Renal pelvis (tissue), 1 donor: ENCODE measurements at regions not wholly inside any gene's neighbourhood (a gene's known extent, or its start where the extent isn't known, plus 50 kb on each side); places are given as distances from the start of the nearest gene placed in this dataset.
"Not testable (repeated sequence)": the region's sequence is repeated elsewhere in the genome, so short reads cannot be mapped to it uniquely, and the experiment has no call there.

Source experiments
- DNase-seq: peaks from one replicate; pipeline ENCODE4 v3.0.0-alpha.2; 2013

GRCh38 chr6:125591796-125592195 lies 157.6 kb upstream of the HEY2 start:
- DNase-seq, result not testable (repeated sequence)

- DNase-seq, result no peak
Measured at GRCh38 chr6:125593746-125594145, 155.7 kb upstream of the HEY2 start.

- no peak for DNase-seq
Measured at GRCh38 chr6:125596020-125596419, 153.4 kb upstream of the HEY2 start.

- DNase-seq, result peak; percentile 60
Measured at GRCh38 chr6:125597411-125598253, 151.8 kb upstream of the HEY2 start.

GRCh38 chr6:125598422-125598821 lies 151.0 kb upstream of the HEY2 start:
- no peak for DNase-seq

- no peak for DNase-seq
Measured at GRCh38 chr6:125604257-125604656, 145.2 kb upstream of the HEY2 start.

GRCh38 chr6:125611573-125612344 lies 137.7 kb upstream of the HEY2 start:
- peak; percentile 61 for DNase-seq

- no peak for DNase-seq
Measured at GRCh38 chr6:125612345-125612846, 137.0 kb upstream of the HEY2 start.

GRCh38 chr6:125618629-125619028 lies 130.8 kb upstream of the HEY2 start:
- DNase-seq, result no peak

DNA sequence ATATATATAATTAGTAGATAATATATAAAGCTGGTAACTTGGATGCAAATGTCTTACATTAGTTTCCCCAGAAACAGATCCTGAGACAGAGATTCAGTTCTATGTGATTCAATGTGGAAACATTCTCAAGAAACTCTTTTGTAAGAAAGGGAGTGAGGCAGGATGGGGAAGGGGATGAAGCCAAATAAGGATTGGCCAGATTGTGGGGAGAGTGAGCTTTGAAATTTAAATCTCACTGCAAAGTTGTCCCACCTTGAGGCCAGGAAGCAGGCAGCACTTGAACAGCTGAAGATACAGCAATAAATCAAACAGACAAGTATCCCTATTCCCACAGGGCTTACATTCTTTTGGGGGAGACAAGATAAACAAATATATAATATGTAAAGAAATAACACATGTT lies 126.3 kb upstream of the HEY2 start:
- DNase-seq, result no peak

DNA sequence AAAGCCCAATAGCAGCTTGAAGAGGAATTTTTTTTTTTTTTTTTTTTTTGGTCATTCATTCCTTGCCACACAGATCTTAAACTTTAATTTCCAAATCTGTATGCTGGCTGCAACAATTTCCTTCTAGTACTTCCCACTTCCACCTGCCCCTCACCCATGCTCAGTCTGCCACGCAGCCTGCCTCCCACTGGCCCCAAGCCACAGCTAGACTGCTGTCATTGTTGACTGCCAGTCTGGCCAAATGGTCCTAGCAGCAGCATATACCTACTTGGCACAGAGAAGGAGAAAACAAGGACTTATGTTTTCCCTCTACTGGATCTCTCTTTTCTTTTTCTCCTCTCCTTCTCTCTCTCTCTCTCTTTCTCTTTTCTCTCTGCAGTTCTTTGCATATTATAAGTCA lies 118.3 kb upstream of the HEY2 start:
- no peak for DNase-seq

- DNase-seq, result not testable (repeated sequence)
Measured at GRCh38 chr6:125636011-125636410, 113.4 kb upstream of the HEY2 start.

DNA sequence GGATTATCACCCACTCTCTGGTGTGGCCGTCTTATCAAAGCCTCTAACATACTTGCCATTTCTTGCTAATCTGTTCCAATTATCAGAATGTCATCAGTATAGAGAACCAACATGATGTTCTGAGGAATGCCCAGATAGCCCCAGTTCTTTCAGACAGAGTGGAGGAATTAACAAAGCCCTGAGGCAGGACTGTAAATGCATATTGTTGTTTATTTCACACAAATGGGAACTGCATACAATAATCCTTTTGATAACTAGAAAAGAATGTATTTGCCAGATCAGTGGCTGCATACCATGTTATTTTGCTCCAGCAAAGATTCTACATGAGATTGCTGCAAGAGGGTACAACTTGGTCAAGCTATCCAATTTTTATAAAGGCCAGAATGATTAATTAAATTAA lies 112.8 kb upstream of the HEY2 start:
- DNase-seq, result no peak

- no peak for DNase-seq
Measured at GRCh38 chr6:125637207-125637606, 112.2 kb upstream of the HEY2 start.

DNA sequence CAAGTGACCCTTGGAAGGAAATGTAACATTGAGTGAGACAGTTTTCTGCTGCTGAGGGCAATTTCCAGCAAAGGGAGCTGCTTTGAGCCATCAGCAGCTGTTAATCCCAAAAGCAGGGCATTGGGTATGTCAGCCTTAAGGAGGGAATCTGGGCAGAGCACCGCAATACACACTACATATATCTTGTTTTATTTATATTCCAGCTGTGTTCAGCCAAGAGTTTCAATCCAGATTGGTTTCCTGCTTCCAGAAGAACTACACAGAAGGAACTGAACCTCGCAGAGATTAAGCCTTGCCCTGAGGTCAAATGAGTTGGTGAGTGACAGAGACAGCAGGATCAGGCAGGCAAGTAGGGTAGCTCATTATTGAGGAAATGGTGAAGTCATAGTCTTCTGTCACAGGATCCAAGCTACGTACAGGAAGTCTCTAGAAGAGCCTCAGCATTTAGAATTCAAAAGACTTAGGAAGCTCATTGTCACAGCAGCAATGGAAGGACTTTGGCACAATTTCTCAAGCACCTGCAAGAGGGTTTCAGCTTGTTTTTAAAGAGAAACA lies 109.9 kb upstream of the HEY2 start:
- no peak for DNase-seq

- no peak for DNase-seq
Measured at GRCh38 chr6:125640441-125641150, 108.8 kb upstream of the HEY2 start.

GRCh38 chr6:125643967-125644661 lies 105.3 kb upstream of the HEY2 start:
- not testable (repeated sequence) for DNase-seq

DNA sequence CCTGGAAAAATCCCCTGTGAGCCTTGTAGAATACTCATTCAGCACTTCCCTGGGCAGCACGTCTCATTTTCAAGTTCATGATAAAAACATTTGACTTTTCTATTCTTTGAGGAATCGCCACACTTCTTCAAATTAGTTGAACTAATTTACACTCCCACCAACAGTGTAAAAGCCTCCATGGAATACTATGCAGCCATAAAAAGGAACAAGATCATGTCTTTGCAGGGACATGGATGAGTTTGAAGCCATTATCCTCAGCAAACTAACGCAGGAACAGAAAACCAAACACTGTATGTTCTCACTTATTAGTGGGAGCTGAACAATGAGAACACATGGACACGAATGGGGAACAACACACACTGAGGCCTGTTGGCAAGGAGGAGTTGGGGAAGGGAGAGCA lies 102.0 kb upstream of the HEY2 start:
- no peak for DNase-seq

DNA sequence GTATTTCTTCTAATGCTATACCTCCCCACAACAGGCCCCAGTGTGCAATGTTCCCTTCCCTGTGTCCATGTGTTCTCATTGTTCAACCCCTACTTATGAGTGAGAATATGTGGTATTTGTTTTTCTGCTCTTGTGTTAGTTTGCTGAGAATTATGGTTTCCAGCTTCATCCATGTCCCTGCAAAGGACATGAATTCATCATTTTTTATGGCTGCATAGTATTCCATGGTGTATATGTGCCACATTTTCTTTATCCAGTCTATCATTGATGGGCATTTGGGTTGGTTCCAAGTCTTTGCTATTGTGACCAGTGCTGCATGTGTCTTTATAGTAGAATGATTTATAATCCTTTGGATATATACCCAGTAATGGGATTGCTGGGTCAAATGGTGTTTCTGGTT lies 95.7 kb upstream of the HEY2 start:
- not testable (repeated sequence) for DNase-seq

GRCh38 chr6:125655511-125655910 lies 93.9 kb upstream of the HEY2 start:
- DNase-seq, result no peak

DNA sequence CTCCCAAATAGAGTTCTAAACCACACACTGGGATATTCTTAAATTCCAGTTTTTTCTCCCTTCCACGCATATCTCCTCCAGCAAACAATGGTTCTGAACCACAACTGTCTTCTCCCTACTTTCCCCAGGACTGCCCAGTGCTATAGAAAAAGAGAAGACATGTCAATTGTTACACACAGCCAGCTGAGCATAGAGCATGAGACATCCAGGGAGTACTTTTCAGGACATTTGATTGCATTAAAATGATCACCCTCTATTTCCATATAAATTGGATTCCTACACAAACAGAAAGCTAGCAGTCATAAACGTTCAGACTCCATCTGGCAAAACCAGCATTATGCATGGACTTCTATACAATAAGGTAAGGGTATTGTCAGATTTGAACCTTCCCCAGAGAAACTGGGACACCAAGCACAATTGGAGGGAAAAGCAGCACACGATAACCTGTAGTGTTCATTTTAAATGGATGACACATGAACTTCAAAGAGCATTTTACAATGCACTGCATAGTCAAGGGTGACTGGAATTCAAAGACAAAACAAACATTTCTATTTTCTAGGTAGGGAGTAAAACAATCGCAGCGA lies 93.1 kb upstream of the HEY2 start:
- no peak for DNase-seq
